ENCODE measurements at regions not wholly inside any gene's neighbourhood (a gene's known extent, or its start where the extent isn't known, plus 50 kb on each side); places are given as distances from the start of the nearest gene placed in this dataset.
"Not testable (repeated sequence)": the region's sequence is repeated elsewhere in the genome, so short reads cannot be mapped to it uniquely, and the experiment has no call there.

GRCh38 chr3:151675858-151676615 is 57.7 kb upstream of the AADACL2 start:
- FAIRE-seq (no peak), DNase-seq (ENCODE audit: low spot score in 2 of 2) (no peak)

- FAIRE-seq (no peak), DNase-seq (ENCODE audit: low spot score in 2 of 2) (no peak)
Measured at GRCh38 chr3:151673974-151674373, 59.8 kb upstream of the AADACL2 start.

GRCh38 chr3:151667762-151668161 is 66.0 kb upstream of the AADACL2 start:
- FAIRE-seq; DNase-seq (ENCODE audit: low spot score in 2 of 2): not testable (repeated sequence)

GRCh38 chr3:151660885-151661284 is 72.8 kb upstream of the AADACL2 start:
- no peak for DNase-seq (ENCODE audit: low spot score in 2 of 2)
- FAIRE-seq, result no peak

GRCh38 chr3:151644986-151645385 is 88.7 kb upstream of the AADACL2 start:
- no peak for DNase-seq (ENCODE audit: low spot score in 2 of 2)
- no peak for FAIRE-seq

GRCh38 chr3:151644020-151644620 is 89.6 kb upstream of the AADACL2 start:
- DNase-seq (ENCODE audit: low spot score in 2 of 2), result no peak
- FAIRE-seq, result no peak

- DNase-seq (ENCODE audit: low spot score in 2 of 2) (no peak), FAIRE-seq (no peak)
Measured at GRCh38 chr3:151639418-151639740, 94.3 kb upstream of the AADACL2 start.

GRCh38 chr3:151638555-151639417 is 94.9 kb upstream of the AADACL2 start:
- FAIRE-seq (no peak), DNase-seq (ENCODE audit: low spot score in 2 of 2) (no peak)

GRCh38 chr3:151635905-151636304 is 97.8 kb upstream of the AADACL2 start:
- DNase-seq (ENCODE audit: low spot score in 2 of 2) (no peak), FAIRE-seq (no peak)

GRCh38 chr3:151631946-151632345 is 101.8 kb upstream of the AADACL2 start:
- no peak for DNase-seq (ENCODE audit: low spot score in 2 of 2)
- no peak for FAIRE-seq

GRCh38 chr3:151630938-151631441 is 102.7 kb upstream of the AADACL2 start:
- DNase-seq (ENCODE audit: low spot score in 2 of 2), result peak in 1 of 2 donors; percentile 1
- FAIRE-seq, result no peak

- DNase-seq (ENCODE audit: low spot score in 2 of 2) (no peak), FAIRE-seq (no peak)
Measured at GRCh38 chr3:151630035-151630434, 103.7 kb upstream of the AADACL2 start.

- FAIRE-seq (no peak), DNase-seq (ENCODE audit: low spot score in 2 of 2) (no peak)
Measured at GRCh38 chr3:151625586-151625985, 108.1 kb upstream of the AADACL2 start.

- FAIRE-seq, result no peak
- no peak for DNase-seq (ENCODE audit: low spot score in 2 of 2)
Measured at GRCh38 chr3:151625086-151625485, 108.6 kb upstream of the AADACL2 start.

GRCh38 chr3:151620071-151620470 is 113.7 kb upstream of the AADACL2 start:
- DNase-seq (ENCODE audit: low spot score in 2 of 2), result no peak
- FAIRE-seq, result no peak

- no peak for FAIRE-seq
- no peak for DNase-seq (ENCODE audit: low spot score in 2 of 2)
Measured at GRCh38 chr3:151615464-151615863, 118.3 kb upstream of the AADACL2 start.

- FAIRE-seq (no peak), DNase-seq (ENCODE audit: low spot score in 2 of 2) (no peak)
Measured at GRCh38 chr3:151612115-151612514, 121.6 kb upstream of the AADACL2 start.

- no peak for FAIRE-seq
- DNase-seq (ENCODE audit: low spot score in 2 of 2), result no peak
Measured at GRCh38 chr3:151611419-151611818, 122.3 kb upstream of the AADACL2 start.

- FAIRE-seq (no peak), DNase-seq (ENCODE audit: low spot score in 2 of 2) (no peak)
Measured at GRCh38 chr3:151609491-151609890, 124.2 kb upstream of the AADACL2 start.

- no peak for DNase-seq (ENCODE audit: low spot score in 2 of 2)
- no peak for FAIRE-seq
Measured at GRCh38 chr3:151604891-151605290, 128.8 kb upstream of the AADACL2 start.

GRCh38 chr3:151600783-151601182 is 132.9 kb upstream of the AADACL2 start:
- DNase-seq (ENCODE audit: low spot score in 2 of 2), result no peak
- FAIRE-seq, result no peak
